Activated T-helper 9 cell treated with anti-CD3 and anti-CD28 coated beads, Interleukin-2, amount 50 U/mL, for 16 hours (primary cell): ENCODE measurements at regions not wholly inside any gene's neighbourhood (a gene's known extent, or its start where the extent isn't known, plus 50 kb on each side); places are given as distances from the start of the nearest gene placed in this dataset.
"Not testable (repeated sequence)": the region's sequence is repeated elsewhere in the genome, so short reads cannot be mapped to it uniquely, and the experiment has no call there.

Source experiments
- DNase-seq: peaks from one replicate; pipeline ENCODE4 v3.0.0-alpha.2; 2020; ENCODE audit warnings: low read depth

DNA sequence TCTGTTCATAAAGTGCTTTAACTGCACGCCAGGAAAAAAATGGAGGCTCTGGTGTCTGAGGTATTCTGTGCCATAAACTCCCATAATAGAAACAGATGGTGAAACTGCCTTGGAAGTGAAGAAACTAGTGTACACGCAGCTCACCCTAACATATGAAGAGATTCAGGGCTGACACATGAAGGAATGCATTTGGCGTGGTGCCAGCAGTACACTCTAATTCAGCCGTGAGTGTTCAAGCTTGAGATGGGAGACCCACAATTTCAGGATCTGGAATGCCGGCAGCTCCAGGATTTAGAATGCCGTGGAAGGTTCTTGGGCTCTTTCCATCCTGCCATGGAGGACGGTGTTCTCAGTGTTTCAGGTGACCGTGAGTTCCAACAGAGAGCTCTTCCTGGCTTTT lies 478.4 kb downstream of the TSHZ3 start:
- DNase-seq, result no peak

DNA sequence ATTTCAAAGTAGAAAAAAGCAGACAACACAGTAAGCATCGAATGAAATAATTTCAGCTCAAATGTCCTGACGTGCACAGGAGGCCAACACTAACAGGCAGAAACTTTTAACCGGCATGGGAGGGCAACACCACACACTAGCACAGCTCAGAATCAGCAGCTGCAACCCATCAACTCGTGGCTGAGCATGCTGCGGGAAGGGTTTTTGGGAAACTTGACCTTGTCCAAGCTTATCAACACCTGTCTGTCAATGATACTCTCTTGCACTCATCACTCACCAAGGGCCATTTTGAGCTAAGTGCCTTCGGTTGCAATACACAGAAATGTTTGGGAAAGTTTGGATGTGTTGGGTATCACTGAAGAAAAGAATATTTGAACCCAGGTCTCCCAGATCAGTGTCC lies 483.7 kb downstream of the TSHZ3 start:
- DNase-seq, result no peak

- DNase-seq, result no peak
Measured at GRCh38 chr19:30864391-30865215, 484.6 kb downstream of the TSHZ3 start.

DNA sequence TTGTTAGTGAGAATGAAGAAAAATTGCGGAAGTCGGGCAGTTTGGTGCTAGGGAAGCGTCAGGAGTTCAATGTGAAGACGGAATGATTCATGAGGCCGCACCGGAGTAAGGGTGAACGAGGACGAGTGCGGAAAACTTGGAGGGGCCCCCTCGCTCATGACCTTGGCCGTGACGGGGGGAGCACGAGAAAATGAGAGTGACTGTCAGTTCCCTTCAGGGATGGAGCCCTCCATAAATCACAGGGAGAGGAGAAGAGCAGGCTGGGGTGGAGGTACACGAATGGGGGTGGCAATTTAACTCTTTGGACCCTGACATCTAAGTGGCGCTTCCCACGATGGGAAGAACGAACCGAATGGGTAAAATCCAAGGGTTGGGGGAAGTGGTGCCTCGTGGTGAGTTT lies 486.4 kb downstream of the TSHZ3 start:
- DNase-seq, result no peak

GRCh38 chr19:30861919-30862318 lies 487.3 kb downstream of the TSHZ3 start:
- no peak for DNase-seq

GRCh38 chr19:30857966-30858490 lies 485.8 kb downstream of the ZNF536 start:
- DNase-seq, result no peak

- no peak for DNase-seq
Measured at GRCh38 chr19:30857388-30857787, 485.2 kb downstream of the ZNF536 start.

GRCh38 chr19:30856786-30857185 lies 484.6 kb downstream of the ZNF536 start:
- DNase-seq, result no peak

DNA sequence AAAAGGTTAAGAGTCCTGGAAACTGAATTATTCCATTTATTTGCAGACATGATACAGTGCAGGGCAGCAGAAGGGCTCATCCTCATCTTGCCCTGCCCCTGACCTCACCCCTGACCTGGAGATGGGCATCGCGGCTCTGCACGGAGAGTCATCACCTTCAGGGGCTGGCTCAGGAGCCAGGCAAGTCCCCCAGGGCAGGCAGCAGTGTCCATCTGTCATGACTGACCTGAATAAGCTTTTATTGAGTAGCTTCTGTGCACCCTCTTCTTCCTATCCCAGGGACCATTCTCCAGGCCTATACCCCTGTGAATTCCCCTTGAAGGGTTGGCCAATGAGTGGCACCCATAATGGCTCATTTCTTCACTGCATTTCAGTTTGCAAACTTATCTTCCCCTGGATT lies 484.2 kb downstream of the ZNF536 start:
- DNase-seq, result no peak

DNA sequence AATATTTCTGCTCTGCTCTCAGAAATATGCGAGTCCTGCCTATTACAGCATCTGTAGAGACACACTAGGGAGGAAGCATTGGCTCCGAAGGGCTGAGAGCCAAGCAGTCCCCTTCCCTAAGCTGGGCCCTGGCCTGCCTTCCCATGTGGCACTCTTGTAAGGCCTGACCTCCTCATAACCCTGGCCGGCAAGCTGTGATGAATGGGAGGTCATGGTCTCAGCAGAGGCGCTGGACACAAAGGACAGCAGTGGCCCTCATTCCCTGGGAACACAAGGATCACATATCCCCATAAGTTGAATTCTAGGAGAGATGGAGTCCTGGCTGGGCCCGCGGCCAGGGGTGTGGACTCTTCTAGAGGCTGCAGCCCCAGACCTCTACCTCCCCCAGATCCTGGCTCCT lies 483.3 kb downstream of the ZNF536 start:
- no peak for DNase-seq

GRCh38 chr19:30854661-30855060 lies 482.5 kb downstream of the ZNF536 start:
- no peak for DNase-seq

- no peak for DNase-seq
Measured at GRCh38 chr19:30854207-30854606, 482.0 kb downstream of the ZNF536 start.

GRCh38 chr19:30853036-30853435 lies 480.9 kb downstream of the ZNF536 start:
- DNase-seq, result no peak

DNA sequence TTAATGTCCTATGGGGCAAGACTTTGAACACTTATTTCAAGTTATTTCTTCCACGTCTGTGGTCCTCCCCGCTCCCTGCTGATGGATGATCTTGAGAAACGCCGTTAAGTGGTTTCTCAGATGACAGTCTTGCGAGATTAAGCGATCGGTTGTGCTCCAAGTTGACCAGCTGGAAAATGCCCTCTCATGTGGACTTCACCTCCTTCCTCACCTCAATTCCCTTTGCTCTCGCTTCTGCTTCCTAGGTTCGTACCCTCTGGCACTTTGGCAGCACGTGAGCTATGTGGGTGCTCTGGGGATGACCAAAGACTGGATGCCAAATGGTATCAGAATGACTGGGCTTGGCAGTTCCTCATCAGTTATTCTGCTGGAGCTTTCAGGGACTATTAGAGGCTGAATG lies 480.0 kb downstream of the ZNF536 start:
- DNase-seq, result no peak

GRCh38 chr19:30851646-30852045 lies 479.5 kb downstream of the ZNF536 start:
- no peak for DNase-seq

DNA sequence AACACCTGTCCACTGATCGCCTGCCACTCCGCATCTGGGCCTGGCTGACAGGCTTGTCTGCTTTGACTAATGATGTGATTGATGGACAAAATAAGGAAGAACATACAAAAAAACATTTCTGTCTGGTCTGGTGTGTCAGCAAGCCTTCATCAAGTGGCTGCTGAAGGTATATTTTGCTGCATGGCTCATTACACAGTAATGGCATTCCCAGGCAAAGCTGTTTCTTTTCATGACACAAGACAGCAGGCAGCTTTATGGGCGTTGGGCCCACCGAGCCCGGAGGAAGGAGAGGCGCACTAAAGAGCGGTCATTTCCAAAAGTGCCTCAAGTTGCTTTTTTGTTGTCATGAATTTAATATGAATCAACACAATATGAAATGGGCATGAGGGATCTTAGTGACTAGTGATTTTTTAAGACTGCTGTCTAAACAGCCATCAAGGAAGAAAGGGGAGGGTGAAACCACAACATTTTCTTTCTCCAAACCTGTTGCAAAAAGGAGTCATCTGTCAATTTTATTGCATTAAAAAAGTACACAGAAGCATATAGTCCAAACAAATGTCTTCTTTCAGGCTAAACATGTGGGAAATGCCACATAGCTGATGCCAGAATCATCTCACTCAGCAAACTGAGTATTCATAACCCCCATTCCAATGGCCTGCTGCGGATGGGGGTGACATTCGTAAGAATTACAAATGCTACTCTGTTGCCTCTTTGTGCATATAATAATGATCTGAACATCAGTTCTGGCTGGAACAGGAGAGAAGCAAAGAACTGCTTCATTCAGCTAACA lies 476.6 kb downstream of the ZNF536 start:
- DNase-seq, result no peak

DNA sequence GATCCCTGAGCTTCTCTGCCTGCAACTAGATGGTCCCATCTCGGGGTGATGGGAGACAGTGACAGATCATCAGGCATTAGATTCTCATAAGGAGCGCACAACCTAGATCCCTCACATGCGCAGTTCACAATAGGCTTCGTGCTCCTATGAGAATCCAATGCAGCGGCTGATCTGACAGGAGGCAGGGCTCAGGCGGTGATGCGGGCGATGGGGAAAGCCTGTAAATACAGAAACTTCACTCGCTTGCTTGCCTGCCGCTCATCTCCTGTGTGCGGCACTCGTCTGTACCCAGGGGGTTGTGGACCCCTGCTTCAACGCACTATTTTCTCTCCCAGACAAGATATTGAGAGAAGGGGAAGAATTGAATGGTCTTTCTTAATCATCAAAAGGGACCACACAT lies 473.9 kb downstream of the ZNF536 start:
- DNase-seq, result no peak

DNA sequence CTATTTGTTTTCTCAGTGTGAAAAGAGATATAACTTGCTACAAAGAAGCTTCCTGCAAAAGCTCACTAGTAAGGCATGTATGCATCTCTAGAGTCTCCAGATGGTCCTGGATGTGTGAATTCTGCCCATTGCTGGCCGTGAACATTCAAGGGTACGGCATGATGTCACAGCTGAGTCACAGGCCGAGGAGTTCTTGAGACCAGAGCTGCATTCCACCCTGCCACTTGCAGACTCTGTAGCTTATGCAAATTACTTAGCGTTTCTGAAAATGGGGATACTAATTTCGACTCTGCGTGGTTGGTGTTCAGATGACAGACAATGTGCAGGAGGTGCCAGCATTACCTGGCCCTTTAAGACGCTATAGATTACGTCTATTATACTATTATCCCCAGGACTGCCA lies 470.7 kb downstream of the ZNF536 start:
- no peak for DNase-seq

GRCh38 chr19:30841934-30842333 lies 469.8 kb downstream of the ZNF536 start:
- no peak for DNase-seq

DNA sequence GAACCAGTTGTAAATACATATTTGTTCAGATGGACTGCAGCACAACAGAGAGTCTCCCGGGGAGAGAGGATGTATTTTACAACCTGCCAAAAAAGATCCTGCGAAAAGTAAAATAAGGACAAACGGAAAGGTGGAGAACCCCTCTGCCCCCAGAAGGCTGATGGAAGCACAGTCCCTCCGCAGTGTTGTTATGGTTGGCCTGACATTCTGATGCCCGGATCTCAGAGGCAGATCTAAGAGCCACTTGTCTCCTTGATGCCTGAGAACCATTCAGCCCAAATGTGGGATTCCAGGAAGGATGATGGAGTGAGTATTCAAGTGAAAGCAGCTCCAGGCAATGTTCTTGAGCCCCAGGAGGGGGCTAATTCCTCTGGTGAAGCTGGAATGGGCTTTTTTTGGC lies 458.7 kb downstream of the ZNF536 start:
- no peak for DNase-seq

DNA sequence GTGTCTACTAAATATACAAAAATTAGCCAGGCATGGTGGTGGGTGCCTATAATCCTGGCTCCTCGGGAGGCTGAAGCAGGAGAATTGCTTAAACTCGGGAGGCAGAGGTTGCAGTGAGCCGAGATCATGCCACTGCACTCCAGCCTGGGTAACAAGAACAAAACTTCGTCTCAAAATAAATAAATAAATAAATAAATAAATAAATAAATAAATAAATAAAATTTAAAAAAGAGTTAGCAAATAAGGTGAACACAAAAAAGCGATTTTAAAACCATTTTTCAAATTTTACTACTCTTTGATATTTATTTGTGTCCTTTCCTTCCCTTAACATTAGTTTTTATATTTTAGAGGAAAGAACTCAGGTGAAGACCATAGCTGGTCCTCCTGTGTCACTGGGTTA lies 453.3 kb downstream of the ZNF536 start:
- DNase-seq, result not testable (repeated sequence)

DNA sequence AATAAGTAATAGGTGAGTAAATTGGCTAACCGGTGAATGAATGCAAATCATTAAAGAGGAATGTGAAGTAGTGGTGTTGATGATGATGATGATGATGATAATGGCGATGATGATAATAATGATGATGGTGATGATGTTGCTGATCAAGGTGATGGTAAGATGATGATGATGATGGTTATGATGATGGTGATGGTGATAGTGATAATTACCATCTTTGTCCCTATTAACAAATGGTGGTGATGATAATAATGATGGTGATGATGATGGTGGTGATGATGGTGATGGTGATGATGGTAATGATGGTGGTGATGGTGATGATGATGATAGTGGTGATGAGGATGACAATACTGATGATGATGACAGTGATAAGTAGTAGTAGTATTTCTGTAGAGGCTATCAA lies 452.6 kb downstream of the ZNF536 start:
- no peak for DNase-seq

DNA sequence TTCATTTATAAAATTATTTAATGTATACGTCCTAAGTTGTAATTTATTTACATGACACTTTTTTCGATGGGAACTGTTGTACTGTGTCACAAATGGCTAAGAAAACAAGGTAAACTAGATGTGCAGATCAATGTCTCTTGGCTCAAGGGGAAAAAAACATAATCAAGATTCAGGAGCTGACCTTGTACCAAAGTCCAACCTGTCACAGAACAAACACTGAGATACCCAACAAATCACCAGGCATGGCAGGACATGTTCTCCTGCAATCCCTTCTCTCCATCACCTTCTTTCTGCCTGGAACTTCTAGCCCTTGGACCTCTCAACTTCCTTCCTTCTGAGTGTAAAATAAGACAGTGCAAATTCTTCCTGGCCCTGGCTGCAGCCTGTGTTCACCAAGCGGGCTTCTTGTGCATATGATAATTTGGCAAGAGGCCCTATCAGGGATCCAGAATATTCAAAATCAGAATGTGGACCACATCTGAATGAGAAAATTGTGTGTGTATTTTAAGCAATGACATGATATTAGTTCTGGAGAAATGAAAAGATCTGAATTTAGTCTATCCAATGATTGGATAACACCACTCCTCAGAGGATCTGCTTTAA lies 445.9 kb downstream of the ZNF536 start:
- DNase-seq, result no peak
